MM.1S (cell line): ENCODE measurements at regions not wholly inside any gene's neighbourhood (a gene's known extent, or its start where the extent isn't known, plus 50 kb on each side); places are given as distances from the start of the nearest gene placed in this dataset.

ENCODE experiments used
- DNase-seq: peaks from one replicate; pipeline ENCODE4 v3.0.0-alpha.2; 2015
- H2AFZ ChIP-seq: fragments of 300-600 bp; sonication (generic); 2 replicates; pipeline ENCODE4 v1.6.0; 2016; ENCODE audit warnings: antibody characterized with exemption, low read length
- H3F3A ChIP-seq: fragments of 300-600 bp; sonication (generic); 2 replicates; pipeline ENCODE4 v1.6.1; 2016; ENCODE audit warnings: mild to moderate bottlenecking, antibody characterized with exemption, low read length, moderate library complexity, mixed read lengths; ENCODE audit not compliant: insufficient read depth
- H3K27ac ChIP-seq: fragments of 300-600 bp; sonication (generic); 2 replicates; pipeline ENCODE4 v1.5.1; 2016; ENCODE audit warnings: mild to moderate bottlenecking, low read length
- H3K27me3 ChIP-seq: fragments of 300-600 bp; sonication (generic); replicated peaks from 2 replicates; pipeline ENCODE4 v1.6.0; 2016; ENCODE audit warnings: low read length; ENCODE audit not compliant: insufficient read depth
- H3K36me3 ChIP-seq: fragments of 300-600 bp; sonication (generic); replicated peaks from 2 replicates; pipeline ENCODE4 v1.6.1; 2016; ENCODE audit warnings: mild to moderate bottlenecking, low read length, mixed read lengths; ENCODE audit not compliant: insufficient read depth
- H3K4me1 ChIP-seq: fragments of 300-600 bp; sonication (generic); 2 replicates; pipeline ENCODE4 v1.6.1; 2016; ENCODE audit warnings: low read length, mixed read lengths
- H3K4me2 ChIP-seq: fragments of 300-600 bp; sonication (generic); 2 replicates; pipeline ENCODE4 v1.6.0; 2016; ENCODE audit warnings: low read depth, low read length
- H3K4me3 ChIP-seq: fragments of 300-600 bp; sonication (generic); 2 replicates; pipeline ENCODE4 v1.5.1; 2016; ENCODE audit warnings: low read length, mixed read lengths
- H3K79me2 ChIP-seq: fragments of 300-600 bp; sonication (generic); 2 replicates; pipeline ENCODE4 v1.6.1; 2016; ENCODE audit warnings: mixed run types, low read length, mixed read lengths
- H3K9ac ChIP-seq: fragments of 300-600 bp; sonication (generic); 2 replicates; pipeline ENCODE4 v1.6.1; 2016; ENCODE audit warnings: low read length, mixed read lengths
- H3K9me2 ChIP-seq: fragments of 300-600 bp; sonication (generic); replicated peaks from 2 replicates; pipeline ENCODE4 v1.6.1; 2016; ENCODE audit warnings: mild to moderate bottlenecking, low read length, mixed read lengths; ENCODE audit not compliant: insufficient read depth
- H3K9me3 ChIP-seq: fragments of 300-600 bp; sonication (generic); replicated peaks from 2 replicates; pipeline ENCODE4 v1.6.1; 2016; ENCODE audit warnings: mild to moderate bottlenecking, low read length, mixed read lengths; ENCODE audit not compliant: insufficient read depth
- H4K20me1 ChIP-seq: fragments of 300-600 bp; sonication (generic); 2 replicates; pipeline ENCODE4 v1.6.1; 2016; ENCODE audit warnings: mild to moderate bottlenecking, low read length, moderate library complexity, mixed read lengths; ENCODE audit not compliant: insufficient read depth
- CTCF ChIP-seq: fragments of 300-600 bp; sonication (generic); IDR thresholded peaks from 2 replicates; pipeline ENCODE4 v1.5.1; 2016; ENCODE audit warnings: antibody characterized with exemption, low read length, mixed read lengths
- EZH2 ChIP-seq: fragments of 300-600 bp; sonication (generic); optimal IDR thresholded peaks from 2 replicates; pipeline ENCODE3; 2017; ENCODE audit warnings: low read depth, mild to moderate bottlenecking, antibody characterized with exemption, low read length, mixed read lengths
- EZH2phosphoT487 ChIP-seq: fragments of 300-600 bp; sonication (generic); IDR thresholded peaks from 2 replicates; pipeline ENCODE4 v1.6.1; 2018; ENCODE audit warnings: antibody characterized with exemption, low read length

- Histone ChIP-seq H3K9me3 (no peaks in the 10 kb centered on the region), H3K36me3 (no peaks in the 10 kb centered on the region), H3K27ac (no peak overlapping the region), H3K79me2 (no peaks in the 10 kb centered on the region), H4K20me1 (no peaks in the 10 kb centered on the region), H3K27me3 (no peaks in the 10 kb centered on the region), H3K4me2 (no peak overlapping the region), H3F3A (no peaks in the 10 kb centered on the region), H3K9me2 (no peaks in the 10 kb centered on the region), H3K9ac (no peak overlapping the region), H2AFZ (no peak overlapping the region), H3K4me1 (no peaks in the 10 kb centered on the region), H3K4me3 (no peak overlapping the region)
- TF ChIP-seq CTCF = no peak
- DNase-seq = no peak
These were observed 287.2 kb downstream of the YTHDC2 start for GRCh38 chr5:113800686-113801085.

DNA sequence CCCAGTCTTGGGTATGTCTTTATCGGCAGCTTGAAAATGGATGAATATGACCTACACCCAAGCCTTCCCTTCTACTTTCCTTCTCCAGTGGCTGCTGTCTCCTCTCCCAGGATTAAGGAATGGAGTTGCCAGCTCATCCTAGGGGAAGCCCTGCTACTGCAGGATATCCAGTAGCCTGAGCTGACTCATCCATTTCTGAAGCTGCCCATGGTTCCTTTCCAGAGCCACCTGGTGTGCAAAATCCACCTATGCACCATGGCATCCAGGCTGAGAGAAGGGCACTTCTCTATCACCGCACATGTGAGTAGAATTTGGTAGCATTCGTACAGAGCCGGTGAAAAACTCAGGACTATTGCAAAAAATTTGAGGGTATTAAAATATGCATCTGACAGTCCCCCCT is 290.8 kb downstream of the YTHDC2 start:
- Histone ChIP-seq H2AFZ (no peak overlapping the region), H3K27ac (no peak overlapping the region), H3F3A (no peaks in the 10 kb centered on the region), H3K27me3 (no peaks in the 10 kb centered on the region), H3K4me2 (no peak overlapping the region), H3K4me1 (no peaks in the 10 kb centered on the region), H3K79me2 (no peaks in the 10 kb centered on the region), H3K9me3 (no peaks in the 10 kb centered on the region), H3K4me3 (no peak overlapping the region), H3K9ac (no peak overlapping the region), H4K20me1 (no peaks in the 10 kb centered on the region), H3K36me3 (no peaks in the 10 kb centered on the region), H3K9me2 (no peaks in the 10 kb centered on the region)
- DNase-seq = no peak
- TF ChIP-seq EZH2phosphoT487 = no peak
- TF ChIP-seq CTCF = no peak
- no peak for TF ChIP-seq EZH2

DNA sequence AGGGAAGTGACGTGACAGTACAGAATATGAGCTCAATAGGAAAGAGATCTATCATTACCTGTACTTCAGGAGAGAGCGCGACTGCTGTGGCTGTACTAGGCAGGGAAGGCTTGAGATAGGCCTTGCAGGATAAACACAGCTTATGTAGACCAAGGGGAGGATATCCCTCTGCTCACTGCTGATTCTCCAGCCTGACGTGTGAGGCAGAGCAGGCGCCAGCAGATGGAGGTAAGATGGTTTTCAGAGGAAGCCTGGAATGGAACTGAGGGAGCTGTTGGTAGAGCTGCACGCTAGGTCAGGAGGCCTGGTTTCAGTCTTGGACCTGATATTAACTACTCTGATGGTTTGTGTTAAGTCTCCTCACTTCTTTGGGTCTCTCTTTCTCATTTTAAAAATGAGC is 291.4 kb downstream of the YTHDC2 start:
- no peak for DNase-seq
- Histone ChIP-seq H3K27me3 (no peaks in the 10 kb centered on the region), H3K4me2 (no peak overlapping the region), H3K4me1 (no peaks in the 10 kb centered on the region), H3K36me3 (no peaks in the 10 kb centered on the region), H3K4me3 (no peak overlapping the region), H3K9me2 (no peaks in the 10 kb centered on the region), H2AFZ (no peak overlapping the region), H3K9ac (no peak overlapping the region), H3K9me3 (no peaks in the 10 kb centered on the region), H3F3A (no peaks in the 10 kb centered on the region), H4K20me1 (no peaks in the 10 kb centered on the region), H3K27ac (no peak overlapping the region), H3K79me2 (no peaks in the 10 kb centered on the region)
- TF ChIP-seq CTCF (no peak), EZH2 (no peak), EZH2phosphoT487 (no peak)

DNA sequence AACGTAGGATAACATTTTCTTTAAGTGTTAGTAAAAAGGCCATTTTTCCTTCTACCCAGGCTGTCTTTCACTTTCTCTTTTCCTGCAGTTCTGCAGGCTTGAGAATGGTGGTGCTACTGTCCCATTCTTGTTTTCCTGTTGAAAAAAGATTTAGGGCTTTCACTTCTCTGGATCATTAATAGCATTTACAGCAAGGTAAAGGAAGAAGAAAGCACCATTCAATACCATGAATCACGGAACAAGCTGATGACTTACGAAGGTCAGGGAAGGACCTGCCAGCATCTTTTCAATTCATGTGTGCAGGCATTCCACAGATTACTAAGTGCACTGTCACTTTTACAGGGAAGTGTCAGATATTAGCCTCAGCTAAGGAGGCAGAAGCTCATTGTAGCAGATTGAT is 292.8 kb downstream of the YTHDC2 start:
- Histone ChIP-seq H3K9me3 (no peaks in the 10 kb centered on the region), H3K4me2 (no peak overlapping the region), H3K9ac (no peak overlapping the region), H3K4me3 (no peak overlapping the region), H3K27me3 (no peaks in the 10 kb centered on the region), H4K20me1 (no peaks in the 10 kb centered on the region), H2AFZ (no peak overlapping the region), H3F3A (no peaks in the 10 kb centered on the region), H3K9me2 (no peaks in the 10 kb centered on the region), H3K36me3 (no peaks in the 10 kb centered on the region), H3K79me2 (no peaks in the 10 kb centered on the region), H3K27ac (no peak overlapping the region), H3K4me1 (no peaks in the 10 kb centered on the region)
- peak; percentile 11; the same call in 1 of the 2 replicates for TF ChIP-seq CTCF
- no peak for TF ChIP-seq EZH2phosphoT487
- no peak for DNase-seq
